ENCODE measurements at regions not wholly inside any gene's neighbourhood (a gene's known extent, or its start where the extent isn't known, plus 50 kb on each side); places are given as distances from the start of the nearest gene placed in this dataset.

GRCh38 chr17:77593081-77593480 is 365.4 kb upstream of the TNRC6C start:
- no peak for DNase-seq

DNA sequence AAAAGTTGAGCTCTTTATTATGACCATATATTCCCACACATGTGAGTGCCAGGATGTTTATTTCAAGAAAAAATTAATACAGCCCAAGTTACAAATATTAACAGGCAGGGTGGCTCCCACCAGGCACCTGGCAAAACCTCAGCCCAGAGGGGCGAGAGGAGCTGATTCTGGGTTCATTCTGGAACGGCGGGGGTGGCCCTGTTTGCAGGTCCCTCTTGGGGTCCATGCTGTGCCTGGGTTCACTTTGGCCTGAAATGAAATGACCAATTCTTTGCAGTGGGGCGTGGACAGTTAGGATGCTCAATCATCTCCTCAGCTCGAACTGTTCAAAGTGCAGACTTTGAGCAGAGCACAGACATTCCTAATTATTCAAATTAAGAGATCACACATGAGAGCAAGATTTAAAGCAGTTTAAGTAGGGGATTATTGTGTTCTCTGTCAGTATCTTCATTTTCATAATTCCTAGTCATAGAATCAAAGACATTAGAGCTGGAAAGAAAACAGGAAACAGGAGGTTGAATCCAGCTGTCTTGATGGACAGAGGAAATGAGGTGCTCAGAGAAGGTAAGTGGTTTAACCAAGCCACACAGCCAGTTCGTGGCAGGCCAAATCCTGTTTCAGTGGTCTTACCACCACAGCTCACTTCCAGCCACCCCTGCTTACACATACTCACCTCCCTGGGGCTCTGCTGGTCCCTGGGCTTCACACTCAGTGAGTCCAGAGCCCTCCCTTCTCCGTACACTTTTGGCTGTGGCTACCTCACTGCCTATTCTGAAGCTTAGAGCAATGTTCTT is 363.9 kb upstream of the TNRC6C start:
- no peak for DNase-seq

GRCh38 chr17:77596491-77597417 is 361.7 kb upstream of the TNRC6C start:
- no peak for DNase-seq

- no peak for DNase-seq
Observed at GRCh38 chr17:77597418-77598240, 360.9 kb upstream of the TNRC6C start.

GRCh38 chr17:77598241-77598620 is 360.3 kb upstream of the TNRC6C start:
- DNase-seq: no peak

- no peak for DNase-seq
Observed at GRCh38 chr17:77599699-77600098, 358.8 kb upstream of the TNRC6C start.

DNA sequence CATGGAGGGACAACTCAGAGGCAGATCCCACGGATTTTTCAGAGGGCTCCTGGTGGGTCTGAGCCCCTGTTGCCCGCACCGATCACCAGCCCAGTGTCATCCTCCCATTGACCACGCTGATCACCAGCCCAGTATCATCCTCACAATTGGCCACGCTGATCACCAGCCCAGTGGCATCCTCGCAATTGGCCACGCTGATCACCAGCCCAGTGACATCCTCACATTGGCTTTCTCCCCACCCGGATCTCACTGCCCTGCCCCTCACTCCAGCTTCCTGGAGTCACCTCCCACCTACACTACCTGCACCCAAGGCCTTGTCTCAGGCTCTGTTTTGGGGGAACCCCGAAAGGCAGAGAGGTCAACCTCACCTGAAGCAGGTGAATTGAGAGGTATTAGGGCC is 358.2 kb upstream of the TNRC6C start:
- no peak for DNase-seq

- DNase-seq: no peak
Observed at GRCh38 chr17:77601054-77601979, 357.2 kb upstream of the TNRC6C start.

DNA sequence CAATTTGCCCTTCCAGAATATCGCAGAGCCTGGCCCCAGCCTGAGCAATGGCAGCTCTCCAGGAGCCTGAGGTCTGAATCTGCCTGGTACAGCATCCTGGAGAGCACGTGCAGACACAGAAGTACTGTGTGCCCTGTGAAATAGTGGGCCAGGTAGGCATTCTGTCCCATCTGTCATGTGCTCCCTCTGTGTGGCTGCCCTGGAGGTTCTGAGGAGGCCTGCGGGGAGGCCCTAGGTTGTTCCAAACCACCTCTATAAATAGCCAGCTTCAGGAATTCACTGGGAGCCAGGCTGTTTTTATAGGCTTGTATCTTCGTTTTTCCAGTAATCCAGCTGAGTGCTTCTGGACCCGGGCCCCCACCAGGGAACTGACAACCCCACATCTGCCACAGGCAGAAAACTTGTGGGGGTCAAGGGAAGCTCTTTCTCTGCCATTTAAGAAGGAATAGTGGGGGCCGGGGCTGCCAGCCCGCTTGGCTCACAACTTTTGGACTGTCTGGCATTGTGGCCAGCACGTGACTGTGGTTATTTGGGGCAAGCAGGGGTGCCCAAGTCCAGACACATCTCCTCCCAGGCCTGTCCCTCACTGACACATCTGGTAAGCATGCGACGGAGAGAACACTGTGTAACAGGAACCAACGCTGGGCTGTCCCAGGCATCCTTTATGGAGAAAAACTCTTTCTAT is 356.3 kb upstream of the TNRC6C start:
- no peak for DNase-seq

- no peak for DNase-seq
Observed at GRCh38 chr17:77602883-77603640, 355.4 kb upstream of the TNRC6C start.

- DNase-seq: no peak
Observed at GRCh38 chr17:77604301-77604972, 354.1 kb upstream of the TNRC6C start.

GRCh38 chr17:77604973-77605313 is 353.6 kb upstream of the TNRC6C start:
- DNase-seq: no peak

DNA sequence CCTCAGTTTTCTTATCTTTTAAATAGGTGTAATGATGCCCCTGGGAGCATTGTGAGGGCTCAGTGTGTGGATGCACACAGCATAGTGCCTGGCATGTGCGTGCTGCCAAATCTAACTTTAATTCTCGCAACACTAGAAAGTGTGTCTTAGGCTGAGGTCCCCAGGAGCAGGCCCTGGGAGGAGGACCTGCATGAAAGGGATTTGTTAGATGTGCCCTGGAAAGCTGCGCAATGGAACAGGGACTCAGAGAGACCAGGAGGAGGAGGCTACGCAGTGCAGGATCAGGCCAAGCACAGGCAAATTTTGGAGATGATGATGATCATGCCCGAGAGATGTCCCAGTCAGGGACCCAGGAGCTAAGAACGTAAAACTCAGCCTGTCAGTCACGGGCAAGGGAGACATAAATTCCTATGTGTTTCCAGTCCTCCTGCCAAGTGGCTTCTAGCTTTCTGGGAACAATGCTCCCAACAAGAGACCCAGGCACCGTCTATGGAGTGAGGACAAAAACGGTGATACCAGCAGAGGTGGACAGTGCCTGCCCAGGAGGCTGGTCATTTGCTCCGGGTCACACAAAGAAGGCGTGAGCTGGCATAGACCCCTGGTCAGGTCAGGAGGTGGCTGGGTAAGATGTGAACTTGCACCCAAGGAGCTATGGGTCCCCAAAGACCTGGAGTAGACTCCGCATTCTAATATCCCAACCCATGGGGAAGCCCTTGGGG is 352.2 kb upstream of the TNRC6C start:
- DNase-seq: no peak

- DNase-seq: peak; percentile 22
Observed at GRCh38 chr17:77606865-77607210, 351.7 kb upstream of the TNRC6C start.

- no peak for DNase-seq
Observed at GRCh38 chr17:77607606-77608005, 350.9 kb upstream of the TNRC6C start.

DNA sequence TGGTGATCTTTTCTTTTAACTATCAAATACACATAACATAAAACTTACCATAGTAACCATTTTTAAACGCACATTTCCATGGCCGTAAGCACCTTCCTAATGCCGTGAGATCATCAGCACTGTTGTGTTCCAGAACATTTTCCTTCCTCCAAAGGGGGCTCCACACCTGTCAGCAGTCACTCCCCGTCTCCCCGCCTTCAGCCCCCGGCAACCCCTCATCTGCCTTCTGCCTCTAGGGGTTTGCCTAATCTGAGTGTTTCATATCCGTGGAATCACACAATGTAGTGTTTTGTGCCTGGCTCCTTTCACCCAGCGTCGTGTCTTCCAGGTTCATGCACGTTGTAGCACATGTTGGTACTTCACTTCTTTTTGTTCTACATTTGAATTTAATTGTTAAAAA is 350.1 kb upstream of the TNRC6C start:
- no peak for DNase-seq

GRCh38 chr17:77609553-77610517 is 348.7 kb upstream of the TNRC6C start:
- peak; percentile 70 for DNase-seq

DNA sequence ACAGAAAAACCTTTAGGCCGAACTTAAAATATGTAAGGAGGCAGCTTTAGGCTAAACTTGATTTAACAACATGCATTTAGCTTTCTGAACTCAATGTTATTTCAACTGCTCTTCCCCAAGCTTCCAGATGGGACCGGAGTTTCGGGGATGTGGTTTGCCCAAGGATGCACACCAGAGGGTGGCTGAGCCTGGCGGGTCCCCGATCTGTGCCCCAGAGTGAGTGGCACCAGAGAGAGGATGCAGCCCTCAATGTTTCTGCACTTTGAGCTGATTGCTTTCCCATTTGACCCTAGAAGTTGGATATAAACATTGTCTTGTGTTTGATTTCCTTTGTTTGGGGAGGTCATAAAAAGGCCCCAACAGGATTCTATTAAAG is 348.0 kb upstream of the TNRC6C start:
- DNase-seq: no peak
